NCI-H748 treated with DMSO at 0.1 percent for 48 hours (cell line): ENCODE measurements at regions not wholly inside any gene's neighbourhood (a gene's known extent, or its start where the extent isn't known, plus 50 kb on each side); places are given as distances from the start of the nearest gene placed in this dataset.
"Not testable (repeated sequence)": the region's sequence is repeated elsewhere in the genome, so short reads cannot be mapped to it uniquely, and the experiment has no call there.

Experiments used
- DNase-seq: peaks from one replicate; lab custom pipeline; 2025; lab: John Stamatoyannopoulos, UW

DNA sequence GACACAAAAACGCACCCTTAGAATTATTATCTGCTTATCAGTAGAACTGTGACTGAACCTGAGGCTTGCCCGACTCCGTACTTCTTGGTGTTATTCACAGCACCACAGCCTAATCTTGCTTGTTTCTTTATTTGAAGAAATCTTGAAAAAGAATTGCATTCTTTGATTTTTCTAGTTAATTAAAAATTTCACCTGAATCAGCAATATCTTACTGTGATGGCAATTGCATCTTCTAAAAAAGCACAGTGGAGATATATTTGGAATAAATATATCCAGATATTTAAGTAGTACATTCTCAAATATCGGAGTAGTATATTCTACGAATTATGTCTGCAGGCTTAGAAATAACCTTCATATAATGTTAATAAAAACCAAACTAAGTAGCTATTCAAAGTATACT lies 90.1 kb upstream of the LYSMD4 start:
- no peak for DNase-seq

DNA sequence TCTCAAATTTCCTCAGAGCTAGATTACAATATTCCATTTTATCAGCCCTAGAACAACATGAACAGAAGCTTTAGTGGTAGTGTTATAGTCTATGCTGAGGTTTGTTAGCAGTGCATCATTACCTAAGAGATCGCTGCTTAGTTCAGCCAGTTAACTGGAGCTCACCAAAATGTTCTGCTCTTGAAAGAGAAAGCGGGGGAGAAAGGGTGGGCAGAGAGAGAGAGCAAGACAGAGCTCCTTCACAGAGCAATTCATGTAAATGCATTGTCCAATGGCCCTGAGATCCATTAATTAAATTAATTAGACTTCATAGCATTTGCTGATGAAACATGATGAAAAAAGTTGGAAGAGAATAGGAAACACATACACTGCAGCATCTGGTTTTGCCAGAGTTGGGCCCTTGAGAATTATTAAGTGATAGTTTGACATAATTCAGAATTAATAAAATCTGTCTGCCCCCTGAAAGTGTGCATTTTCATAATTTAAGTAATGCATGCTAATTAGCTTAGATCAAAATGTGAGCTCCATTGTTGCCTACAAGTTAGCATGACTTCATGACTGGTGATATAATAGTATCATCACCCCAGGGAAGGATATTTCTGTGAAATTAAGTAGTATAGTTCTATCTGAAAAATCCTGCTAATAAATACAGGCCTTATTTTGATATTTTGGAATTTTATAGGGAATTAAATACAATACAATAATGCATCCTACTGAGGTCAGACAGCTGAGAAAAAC lies 86.9 kb upstream of the LYSMD4 start:
- DNase-seq = no peak

DNA sequence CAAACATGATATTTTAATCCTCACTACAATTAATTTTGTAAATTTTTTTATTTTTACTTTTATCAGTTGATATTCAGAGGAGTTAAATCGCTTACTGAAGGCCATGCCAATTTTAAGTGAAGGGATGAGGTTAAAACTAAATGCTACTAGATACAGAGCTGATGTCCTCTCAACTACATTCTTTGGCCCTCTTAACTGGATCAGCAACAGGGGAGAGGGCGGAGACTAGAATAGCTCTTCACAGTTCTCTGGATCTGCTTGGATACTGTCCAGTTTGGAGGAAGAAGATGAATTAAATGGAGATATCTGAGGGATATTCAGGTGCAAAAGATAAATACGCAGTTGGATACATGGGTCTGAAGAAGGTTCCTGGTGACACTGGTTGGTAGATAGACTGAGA lies 85.6 kb upstream of the LYSMD4 start:
- DNase-seq = no peak

DNA sequence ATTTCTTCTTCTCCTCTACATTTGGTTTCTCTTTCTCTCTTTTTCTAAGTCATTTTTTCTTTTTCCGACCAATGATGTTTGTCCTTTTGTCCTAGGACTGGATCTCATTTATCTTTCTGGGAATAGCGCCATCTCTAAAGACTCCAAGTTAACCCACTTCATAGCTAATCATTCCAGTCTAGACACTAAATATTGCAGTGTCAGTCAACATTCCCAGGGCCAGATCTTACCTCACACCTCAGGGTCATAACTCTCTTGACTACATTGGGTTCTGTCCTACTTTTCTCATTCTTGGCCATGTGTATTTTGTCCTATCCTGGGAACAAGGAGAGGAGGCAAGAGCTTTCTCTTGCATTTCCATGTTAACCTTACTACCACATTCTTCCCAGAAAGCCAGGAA lies 83.6 kb upstream of the LYSMD4 start:
- DNase-seq = not testable (repeated sequence)

GRCh38 chr15:99810663-99811062 lies 77.4 kb upstream of the LYSMD4 start:
- not testable (repeated sequence) for DNase-seq

GRCh38 chr15:99799854-99800250 lies 66.6 kb upstream of the LYSMD4 start:
- not testable (repeated sequence) for DNase-seq

GRCh38 chr15:99799182-99799853 lies 66.1 kb upstream of the LYSMD4 start:
- DNase-seq = not testable (repeated sequence)

DNA sequence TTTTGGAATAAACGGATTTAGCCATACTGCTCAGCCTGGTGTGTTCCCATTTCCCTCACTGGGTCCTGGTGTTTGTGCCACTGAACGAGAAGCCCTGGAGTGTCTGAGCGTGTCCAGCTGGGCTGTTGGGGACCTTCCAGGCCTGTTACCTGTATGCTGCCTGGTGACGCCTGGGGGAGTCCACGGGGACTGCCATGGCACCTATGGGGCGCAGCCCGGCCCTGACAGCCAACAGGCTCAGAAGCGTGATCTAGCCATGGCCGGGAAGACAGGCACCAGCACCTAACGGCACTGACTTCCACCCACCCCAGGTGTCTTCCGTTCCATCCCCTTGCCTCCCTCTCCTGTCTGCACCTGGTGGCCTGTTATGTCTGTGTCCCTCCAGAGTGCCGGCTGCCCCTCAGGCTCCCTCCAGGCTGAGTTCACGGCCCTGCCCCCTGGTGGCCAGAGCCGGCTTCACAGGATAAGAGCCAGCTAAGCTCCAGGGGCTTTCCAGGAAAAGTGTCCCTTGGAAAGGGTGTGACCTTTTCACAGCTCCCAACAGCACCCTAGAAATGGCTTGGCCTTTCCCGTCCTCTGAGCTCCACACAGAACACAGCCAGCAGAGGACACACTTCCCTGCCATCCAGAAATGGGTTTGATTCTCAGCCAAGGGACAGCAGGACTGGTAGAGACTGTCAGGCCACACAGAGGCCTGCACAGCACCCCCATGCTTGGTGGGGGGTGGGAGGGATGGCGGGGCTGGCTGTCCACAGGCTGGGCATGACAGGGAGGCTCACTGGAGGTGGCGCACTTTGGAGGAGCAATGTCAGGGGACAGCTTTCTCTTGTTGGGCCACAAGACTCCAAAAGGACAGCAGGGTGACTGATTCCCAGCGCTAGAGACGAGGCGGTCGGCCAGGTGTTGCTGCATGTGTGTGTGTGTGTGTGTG lies 64.0 kb upstream of the LYSMD4 start:
- DNase-seq = not testable (repeated sequence)

- not testable (repeated sequence) for DNase-seq
Observed at GRCh38 chr15:99791881-99792807, 58.9 kb upstream of the LYSMD4 start.

DNA sequence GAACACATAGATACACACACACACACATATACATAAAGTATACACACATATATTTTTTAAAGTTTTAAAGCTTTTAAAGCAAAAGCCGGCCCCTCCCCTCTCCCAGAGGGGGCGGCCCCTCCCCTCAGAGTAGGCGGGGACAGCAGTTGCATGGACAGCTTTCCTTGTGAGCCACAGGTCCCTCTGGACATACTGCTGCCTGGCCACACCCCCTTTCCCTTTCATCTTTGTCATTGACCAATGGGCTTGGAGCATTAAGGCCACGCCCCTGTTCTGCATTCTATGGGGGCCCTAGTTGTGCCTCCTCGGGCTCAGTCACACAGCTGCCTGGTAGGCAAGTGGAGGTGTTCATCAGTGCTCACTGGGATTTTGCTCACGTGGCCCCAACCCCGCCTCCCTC lies 57.5 kb upstream of the LYSMD4 start:
- peak; percentile 3 for DNase-seq

DNA sequence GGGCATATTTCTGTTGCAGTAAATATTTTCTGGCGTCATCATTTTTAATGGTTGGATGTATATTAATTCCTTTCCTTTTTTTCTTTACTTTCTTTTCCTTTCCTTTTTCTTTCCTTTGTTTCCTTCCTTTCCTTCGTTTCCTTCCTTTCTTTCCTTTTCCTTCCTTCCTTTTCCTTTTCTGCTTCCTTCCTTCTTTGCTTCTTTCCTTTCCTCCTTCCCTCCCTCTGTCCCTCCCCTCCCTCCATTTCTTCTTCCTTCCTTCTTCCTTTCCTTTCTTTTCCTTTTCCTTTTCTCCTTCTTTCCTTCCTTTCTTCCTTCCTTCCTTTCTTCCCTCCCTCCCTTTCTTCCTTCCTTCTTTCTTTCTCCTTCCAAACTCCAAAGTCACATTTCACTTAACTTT lies 54.9 kb upstream of the LYSMD4 start:
- DNase-seq = no peak

GRCh38 chr15:99784800-99785199 lies 51.6 kb upstream of the LYSMD4 start:
- DNase-seq = not testable (repeated sequence)

GRCh38 chr15:99783918-99784619 lies 50.8 kb upstream of the LYSMD4 start:
- DNase-seq = not testable (repeated sequence)
